GM12873 (cell line): ENCODE measurements at regions not wholly inside any gene's neighbourhood (a gene's known extent, or its start where the extent isn't known, plus 50 kb on each side); places are given as distances from the start of the nearest gene placed in this dataset.

ENCODE experiments used
- CTCF ChIP-seq: IDR thresholded peaks from 2 replicates; pipeline ENCODE4 v1.5.1; 2012; ENCODE audit warnings: low read depth, mild to moderate bottlenecking, moderate library complexity, low read length, control low read depth; ENCODE audit not compliant: insufficient read depth; ENCODE audit errors: missing control alignments

- no peak for TF ChIP-seq CTCF
Observed at GRCh38 chr17:68801335-68802247, 153.6 kb downstream of the ABCA8 start.

GRCh38 chr17:68800751-68801150 is 154.4 kb downstream of the ABCA8 start:
- TF ChIP-seq CTCF, result no peak

GRCh38 chr17:68794636-68795434 is 160.4 kb downstream of the ABCA8 start:
- TF ChIP-seq CTCF, result peak; percentile 43

- TF ChIP-seq CTCF, result no peak
Observed at GRCh38 chr17:68792873-68793272, 162.3 kb downstream of the ABCA8 start.

- TF ChIP-seq CTCF, result no peak
Observed at GRCh38 chr17:68792042-68792685, 163.0 kb downstream of the ABCA8 start.

- TF ChIP-seq CTCF, result no peak
Observed at GRCh38 chr17:68790931-68791330, 164.3 kb downstream of the ABCA8 start.

GRCh38 chr17:68790492-68790891 is 164.7 kb downstream of the ABCA8 start:
- no peak for TF ChIP-seq CTCF
